ENCODE measurements at regions not wholly inside any gene's neighbourhood (a gene's known extent, or its start where the extent isn't known, plus 50 kb on each side); places are given as distances from the start of the nearest gene placed in this dataset.

DNA sequence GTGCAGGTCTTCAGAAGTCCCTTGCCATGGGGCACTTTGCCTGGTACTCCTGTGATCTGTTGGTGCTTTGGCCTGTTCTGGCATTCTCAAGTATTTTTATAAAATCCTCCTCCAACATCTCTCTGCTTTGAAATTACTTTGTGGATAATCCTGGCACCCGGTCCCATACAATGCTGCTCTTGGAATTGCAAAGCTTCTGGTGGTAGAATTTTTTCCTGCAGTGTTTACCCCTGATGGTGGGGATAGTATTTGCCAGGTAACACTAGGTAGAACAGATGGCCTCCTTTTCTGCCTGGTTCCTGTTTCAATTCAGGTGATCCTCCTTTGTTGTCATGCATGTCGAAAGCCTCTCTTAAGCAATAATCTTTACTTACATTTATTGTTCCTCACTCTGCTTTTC is 109.8 kb upstream of the ATP10B start:
- H3K27ac ChIP-seq = no peak overlapping the region
- TF ChIP-seq, protein P1, sequence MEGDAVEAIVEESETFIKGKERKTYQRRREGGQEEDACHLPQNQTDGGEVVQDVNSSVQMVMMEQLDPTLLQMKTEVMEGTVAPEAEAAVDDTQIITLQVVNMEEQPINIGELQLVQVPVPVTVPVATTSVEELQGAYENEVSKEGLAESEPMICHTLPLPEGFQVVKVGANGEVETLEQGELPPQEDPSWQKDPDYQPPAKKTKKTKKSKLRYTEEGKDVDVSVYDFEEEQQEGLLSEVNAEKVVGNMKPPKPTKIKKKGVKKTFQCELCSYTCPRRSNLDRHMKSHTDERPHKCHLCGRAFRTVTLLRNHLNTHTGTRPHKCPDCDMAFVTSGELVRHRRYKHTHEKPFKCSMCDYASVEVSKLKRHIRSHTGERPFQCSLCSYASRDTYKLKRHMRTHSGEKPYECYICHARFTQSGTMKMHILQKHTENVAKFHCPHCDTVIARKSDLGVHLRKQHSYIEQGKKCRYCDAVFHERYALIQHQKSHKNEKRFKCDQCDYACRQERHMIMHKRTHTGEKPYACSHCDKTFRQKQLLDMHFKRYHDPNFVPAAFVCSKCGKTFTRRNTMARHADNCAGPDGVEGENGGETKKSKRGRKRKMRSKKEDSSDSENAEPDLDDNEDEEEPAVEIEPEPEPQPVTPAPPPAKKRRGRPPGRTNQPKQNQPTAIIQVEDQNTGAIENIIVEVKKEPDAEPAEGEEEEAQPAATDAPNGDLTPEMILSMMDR (IDR thresholded peaks at IDR 0.05) = no peak
- no peak for TF ChIP-seq ZFX (IDR thresholded peaks at IDR 0.05; ENCODE audit: borderline replicate concordance)

GRCh38 chr5:160961038-160961437 is 109.0 kb upstream of the ATP10B start:
- no peak overlapping the region for H3K27ac ChIP-seq
- TF ChIP-seq ZFX (IDR thresholded peaks at IDR 0.05; ENCODE audit: borderline replicate concordance) = no peak
- TF ChIP-seq, protein P1 (IDR thresholded peaks at IDR 0.05) = no peak

- H3K27ac ChIP-seq = no peak overlapping the region
- no peak for TF ChIP-seq ZFX (IDR thresholded peaks at IDR 0.05; ENCODE audit: borderline replicate concordance)
- TF ChIP-seq, protein P1 (IDR thresholded peaks at IDR 0.05) = no peak
These were observed 108.6 kb upstream of the ATP10B start for GRCh38 chr5:160960592-160960991.

DNA sequence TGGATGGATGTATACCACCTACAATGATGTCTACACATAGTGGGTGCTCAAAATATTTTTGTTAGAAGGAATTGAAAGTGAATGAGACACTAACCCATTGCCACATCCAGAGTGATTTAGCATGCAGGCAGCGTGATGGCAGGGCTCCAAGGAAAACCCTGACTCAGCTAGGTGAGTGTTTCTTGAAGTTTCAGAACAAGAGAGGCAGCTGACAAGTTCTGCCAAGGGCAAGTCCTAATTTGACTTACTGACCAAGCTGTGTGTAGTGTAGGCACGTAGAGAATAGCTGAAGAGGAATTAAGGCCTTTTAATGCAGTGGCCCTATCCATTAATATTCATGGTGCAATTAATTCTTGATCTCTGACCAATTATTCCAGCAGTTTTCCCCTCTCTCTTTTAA is 107.8 kb upstream of the ATP10B start:
- H3K27ac ChIP-seq = no peak overlapping the region
- no peak for TF ChIP-seq ZFX (IDR thresholded peaks at IDR 0.05; ENCODE audit: borderline replicate concordance)
- TF ChIP-seq, protein P1 (IDR thresholded peaks at IDR 0.05) = no peak

DNA sequence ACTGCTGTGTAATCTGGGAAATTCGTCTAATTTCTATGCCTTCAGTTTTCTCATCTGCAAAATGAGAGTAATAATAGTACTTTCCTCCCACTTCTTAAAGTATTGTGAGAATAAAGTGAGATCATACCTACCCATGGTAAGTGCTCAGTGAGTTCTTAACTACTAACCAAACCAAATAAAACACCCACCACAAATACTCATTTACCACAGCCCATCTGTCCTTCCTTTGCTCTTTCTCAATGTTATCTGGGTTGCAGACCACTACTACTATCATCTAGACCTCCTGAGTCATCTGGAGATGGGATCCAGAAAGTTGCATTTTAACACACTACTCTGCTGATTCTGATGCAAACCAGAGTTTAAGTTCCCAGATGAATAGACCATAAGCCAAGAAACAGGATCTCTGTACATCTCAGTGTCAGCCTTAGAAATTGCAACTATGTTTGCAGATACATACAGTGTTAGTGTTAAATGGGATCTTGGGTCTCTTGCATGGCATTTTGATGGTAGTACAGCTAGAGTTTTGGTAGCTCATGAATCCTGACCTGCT is 105.4 kb upstream of the ATP10B start:
- H3K27ac ChIP-seq = no peak overlapping the region
- TF ChIP-seq ZFX (IDR thresholded peaks at IDR 0.05; ENCODE audit: borderline replicate concordance) = no peak
- TF ChIP-seq, protein P1 (IDR thresholded peaks at IDR 0.05) = no peak

GRCh38 chr5:160956051-160956450 is 104.0 kb upstream of the ATP10B start:
- TF ChIP-seq ZFX (IDR thresholded peaks at IDR 0.05; ENCODE audit: borderline replicate concordance) = no peak
- TF ChIP-seq, protein P1 (IDR thresholded peaks at IDR 0.05) = no peak
- H3K27ac ChIP-seq = no peak overlapping the region

- no peak overlapping the region for H3K27ac ChIP-seq
- TF ChIP-seq, protein P1 (IDR thresholded peaks at IDR 0.05) = no peak
- TF ChIP-seq ZFX (IDR thresholded peaks at IDR 0.05; ENCODE audit: borderline replicate concordance) = no peak
These were observed 98.3 kb upstream of the ATP10B start for GRCh38 chr5:160950311-160950710.

Data from 22Rv1 (cell line).